Activated CD4-positive, alpha-beta T cell treated with anti-CD3 and anti-CD28 coated beads, Interleukin-2, amount 10 ng/mL, durations not matched to agents 24 days and 14 days (primary cell): ENCODE measurements at regions not wholly inside any gene's neighbourhood (a gene's known extent, or its start where the extent isn't known, plus 50 kb on each side); places are given as distances from the start of the nearest gene placed in this dataset.

Experiments used
- DNase-seq: peaks from one replicate; pipeline ENCODE4 v3.0.0; 2022
- H3K27ac Mint-ChIP-seq: one replicate; pipeline ENCODE4 v1.8.0; 2022; ENCODE audit warnings: mild to moderate bottlenecking, mixed read lengths
- H3K27me3 Mint-ChIP-seq: one replicate; pipeline ENCODE4 v1.8.0; 2022; ENCODE audit warnings: mixed read lengths
- H3K36me3 Mint-ChIP-seq: one replicate; pipeline ENCODE4 v1.8.0; 2022; ENCODE audit warnings: low read depth, mild to moderate bottlenecking, mixed read lengths
- H3K4me1 Mint-ChIP-seq: one replicate; pipeline ENCODE4 v1.8.0; 2021; ENCODE audit warnings: mixed read lengths
- H3K4me3 Mint-ChIP-seq: one replicate; pipeline ENCODE4 v1.8.0; 2022; ENCODE audit warnings: mild to moderate bottlenecking, moderate library complexity, mixed read lengths
- H3K9me3 Mint-ChIP-seq: one replicate; pipeline ENCODE4 v1.8.0; 2021; ENCODE audit warnings: mixed read lengths
- intact Hi-C: fragments of 100-400 bp; cut with micrococcal nuclease; formaldehyde crosslinking; loops from one replicate; pipeline ENCODE4 v1.15.1; 2023

GRCh38 chr16:64780445-64780844 is 341.4 kb downstream of the CDH11 start:
- no peak for DNase-seq
- H3K27me3 Mint-ChIP-seq: no peaks in the 10 kb centered on the region
- no peak overlapping the region for H3K4me3 Mint-ChIP-seq
- H3K9me3 Mint-ChIP-seq: no peaks in the 10 kb centered on the region
- H3K36me3 Mint-ChIP-seq: no peaks in the 10 kb centered on the region
- no peaks in the 10 kb centered on the region for H3K4me1 Mint-ChIP-seq
- no peak overlapping the region for H3K27ac Mint-ChIP-seq
- intact Hi-C loops: no loop called here

- no peaks in the 10 kb centered on the region for H3K4me1 Mint-ChIP-seq
These were observed 343.1 kb downstream of the CDH11 start for GRCh38 chr16:64778777-64779176.

GRCh38 chr16:64773638-64774037 is 348.2 kb downstream of the CDH11 start:
- no peaks in the 10 kb centered on the region for H3K4me1 Mint-ChIP-seq
- DNase-seq: no peak
- no peak overlapping the region for H3K4me3 Mint-ChIP-seq
- peaks cover 7% of the 10 kb centered on the region for H3K9me3 Mint-ChIP-seq
- intact Hi-C loops: no loop called here
- no peak overlapping the region for H3K27ac Mint-ChIP-seq
- H3K27me3 Mint-ChIP-seq: no peaks in the 10 kb centered on the region
- H3K36me3 Mint-ChIP-seq: no peaks in the 10 kb centered on the region

More at GRCh38 chr16:64778777-64779176, 343.1 kb downstream of the CDH11 start:
- Mint-ChIP-seq H3K36me3 (no peaks in the 10 kb centered on the region), H3K4me3 (no peak overlapping the region), H3K27me3 (no peaks in the 10 kb centered on the region), H3K9me3 (no peaks in the 10 kb centered on the region), H3K27ac (no peak overlapping the region)
- intact Hi-C loops: no loop called here
- no peak for DNase-seq

- Mint-ChIP-seq H3K36me3 (no peaks in the 10 kb centered on the region), H3K4me1 (no peaks in the 10 kb centered on the region), H3K27me3 (no peaks in the 10 kb centered on the region), H3K27ac (no peak overlapping the region), H3K9me3 (peaks cover 7% of the 10 kb centered on the region), H3K4me3 (no peak overlapping the region)
- DNase-seq: no peak
- intact Hi-C loops: no loop called here
These were observed 348.7 kb downstream of the CDH11 start for GRCh38 chr16:64773184-64773583.

- Mint-ChIP-seq H3K27me3 (no peaks in the 10 kb centered on the region), H3K27ac (no peak overlapping the region), H3K4me3 (no peak overlapping the region), H3K4me1 (no peaks in the 10 kb centered on the region), H3K36me3 (no peaks in the 10 kb centered on the region), H3K9me3 (peaks cover 7% of the 10 kb centered on the region)
- intact Hi-C loops: no loop called here
- no peak for DNase-seq
These were observed 350.6 kb downstream of the CDH11 start for GRCh38 chr16:64771273-64771672.

GRCh38 chr16:64762211-64762610 is 359.7 kb downstream of the CDH11 start:
- Mint-ChIP-seq H3K27me3 (no peaks in the 10 kb centered on the region), H3K9me3 (peaks cover 8% of the 10 kb centered on the region), H3K4me1 (no peaks in the 10 kb centered on the region), H3K36me3 (no peaks in the 10 kb centered on the region), H3K4me3 (no peak overlapping the region), H3K27ac (no peak overlapping the region)
- intact Hi-C loops: no loop called here
- no peak for DNase-seq

GRCh38 chr16:64754279-64754678 is 367.6 kb downstream of the CDH11 start:
- no peak for DNase-seq
- no peak overlapping the region for H3K4me3 Mint-ChIP-seq
- H3K9me3 Mint-ChIP-seq: peaks cover 4% of the 10 kb centered on the region
- H3K4me1 Mint-ChIP-seq: no peaks in the 10 kb centered on the region
- H3K27ac Mint-ChIP-seq: no peak overlapping the region
- H3K27me3 Mint-ChIP-seq: no peaks in the 10 kb centered on the region
- intact Hi-C loops: no loop called here
- no peaks in the 10 kb centered on the region for H3K36me3 Mint-ChIP-seq

- Mint-ChIP-seq H3K4me1 (no peaks in the 10 kb centered on the region), H3K36me3 (no peaks in the 10 kb centered on the region), H3K27ac (no peak overlapping the region), H3K4me3 (no peak overlapping the region), H3K27me3 (no peaks in the 10 kb centered on the region), H3K9me3 (peaks cover 4% of the 10 kb centered on the region)
- intact Hi-C loops: no loop called here
- DNase-seq: no peak
These were observed 370.0 kb downstream of the CDH11 start for GRCh38 chr16:64751906-64752305.

GRCh38 chr16:64749346-64749745 is 372.5 kb downstream of the CDH11 start:
- Mint-ChIP-seq H3K4me1 (no peaks in the 10 kb centered on the region), H3K4me3 (no peak overlapping the region), H3K27ac (no peak overlapping the region), H3K36me3 (no peaks in the 10 kb centered on the region), H3K27me3 (no peaks in the 10 kb centered on the region), H3K9me3 (peaks cover 4% of the 10 kb centered on the region)
- intact Hi-C loops: no loop called here
- DNase-seq: no peak

- no peaks in the 10 kb centered on the region for H3K4me1 Mint-ChIP-seq
- no peaks in the 10 kb centered on the region for H3K36me3 Mint-ChIP-seq
- peaks cover 7% of the 10 kb centered on the region for H3K9me3 Mint-ChIP-seq
- no peaks in the 10 kb centered on the region for H3K27me3 Mint-ChIP-seq
- DNase-seq: no peak
- intact Hi-C loops: no loop called here
- no peak overlapping the region for H3K4me3 Mint-ChIP-seq
- H3K27ac Mint-ChIP-seq: no peak overlapping the region
These were observed 376.5 kb downstream of the CDH11 start for GRCh38 chr16:64745258-64745930.

- DNase-seq: no peak
- Mint-ChIP-seq H3K36me3 (no peaks in the 10 kb centered on the region), H3K9me3 (peaks cover 8% of the 10 kb centered on the region), H3K27ac (no peak overlapping the region), H3K27me3 (no peaks in the 10 kb centered on the region), H3K4me3 (no peak overlapping the region), H3K4me1 (no peaks in the 10 kb centered on the region)
- intact Hi-C loops: no loop called here
These were observed 379.2 kb downstream of the CDH11 start for GRCh38 chr16:64742455-64743223.

- H3K36me3 Mint-ChIP-seq: no peaks in the 10 kb centered on the region
- H3K27me3 Mint-ChIP-seq: no peaks in the 10 kb centered on the region
- no peak overlapping the region for H3K4me3 Mint-ChIP-seq
- peaks cover 12% of the 10 kb centered on the region for H3K9me3 Mint-ChIP-seq
- no peaks in the 10 kb centered on the region for H3K4me1 Mint-ChIP-seq
- no peak overlapping the region for H3K27ac Mint-ChIP-seq
- intact Hi-C loops: no loop called here
- no peak for DNase-seq
These were observed 381.6 kb downstream of the CDH11 start for GRCh38 chr16:64740261-64740660.

- H3K36me3 Mint-ChIP-seq: no peaks in the 10 kb centered on the region
- intact Hi-C loops: no loop called here
- DNase-seq: no peak
- no peak overlapping the region for H3K4me3 Mint-ChIP-seq
- no peak overlapping the region for H3K27ac Mint-ChIP-seq
- H3K27me3 Mint-ChIP-seq: no peaks in the 10 kb centered on the region
- H3K4me1 Mint-ChIP-seq: no peaks in the 10 kb centered on the region
- peaks cover 13% of the 10 kb centered on the region for H3K9me3 Mint-ChIP-seq
These were observed 383.4 kb downstream of the CDH11 start for GRCh38 chr16:64738321-64738960.

- DNase-seq: no peak
- peaks cover 17% of the 10 kb centered on the region for H3K9me3 Mint-ChIP-seq
- H3K27me3 Mint-ChIP-seq: no peaks in the 10 kb centered on the region
- H3K4me1 Mint-ChIP-seq: no peaks in the 10 kb centered on the region
- H3K27ac Mint-ChIP-seq: no peak overlapping the region
- intact Hi-C loops: no loop called here
- H3K4me3 Mint-ChIP-seq: no peak overlapping the region
- H3K36me3 Mint-ChIP-seq: no peaks in the 10 kb centered on the region
These were observed 385.0 kb downstream of the CDH11 start for GRCh38 chr16:64736857-64737256.
